Suppressor macrophage treated with lipopolysaccharide for 1 hour (primary cell): ENCODE measurements at regions not wholly inside any gene's neighbourhood (a gene's known extent, or its start where the extent isn't known, plus 50 kb on each side); places are given as distances from the start of the nearest gene placed in this dataset.
"Not testable (repeated sequence)": the region's sequence is repeated elsewhere in the genome, so short reads cannot be mapped to it uniquely, and the experiment has no call there.

Source experiments
- DNase-seq, 3 donors: peaks; one replicate each; pipeline ENCODE4 v3.0.0-alpha.2; 2020 to 2022

DNA sequence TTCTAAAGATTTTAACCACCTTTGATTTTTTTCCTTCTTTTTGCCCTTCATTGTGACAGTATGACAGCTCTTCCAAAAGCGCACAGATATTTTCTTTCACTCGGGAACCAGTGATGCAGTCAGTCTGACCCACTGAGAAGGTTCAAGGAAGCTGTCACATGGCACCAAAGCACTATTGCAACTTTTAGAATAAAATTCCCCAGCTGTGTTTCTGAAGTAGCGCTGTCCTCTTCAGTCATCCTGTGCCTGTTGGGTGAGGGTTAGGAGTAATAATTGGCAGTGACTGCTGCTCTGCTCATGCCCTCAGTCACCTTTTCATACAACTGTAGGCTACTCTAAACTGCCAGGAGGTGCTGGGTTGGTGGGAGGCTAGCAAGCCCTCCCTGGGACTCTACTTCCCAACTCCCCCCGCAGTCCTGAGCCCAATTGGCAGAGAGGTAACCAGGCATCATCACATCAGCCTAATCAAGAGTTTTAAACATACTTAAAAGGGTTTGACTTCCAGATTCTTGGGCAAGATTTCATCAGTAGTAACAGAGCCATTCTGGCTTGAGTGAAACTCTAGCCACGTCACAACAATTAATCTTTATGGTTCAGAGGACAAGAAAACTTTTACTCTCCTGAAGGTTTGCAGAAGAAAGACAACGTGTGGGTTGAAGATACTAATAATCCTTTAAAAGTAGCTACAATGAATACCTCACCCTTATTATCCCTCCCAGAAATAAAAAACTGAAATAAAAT lies 473.3 kb downstream of the FBXO15 start:
- DNase-seq = no peak

DNA sequence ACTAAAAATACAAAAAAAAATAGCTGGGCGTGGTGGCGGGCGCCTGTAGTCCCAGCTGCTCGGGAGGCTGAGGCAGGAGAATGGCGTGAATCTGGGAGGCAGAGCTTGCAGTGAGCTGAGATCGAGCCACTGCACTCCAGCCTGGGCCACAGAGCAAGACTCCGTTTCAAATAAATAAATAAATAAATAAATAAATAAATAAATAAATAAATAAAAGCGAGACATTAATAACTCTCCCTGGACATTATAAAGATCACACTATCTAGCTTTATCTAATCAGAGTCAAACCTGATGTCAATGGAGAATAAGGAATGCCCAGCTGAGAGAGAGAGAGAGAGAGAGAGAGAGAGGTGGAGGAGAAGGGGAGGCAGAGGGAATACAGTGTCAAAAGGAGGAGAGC lies 476.2 kb downstream of the FBXO15 start:
- not testable (repeated sequence) for DNase-seq

DNA sequence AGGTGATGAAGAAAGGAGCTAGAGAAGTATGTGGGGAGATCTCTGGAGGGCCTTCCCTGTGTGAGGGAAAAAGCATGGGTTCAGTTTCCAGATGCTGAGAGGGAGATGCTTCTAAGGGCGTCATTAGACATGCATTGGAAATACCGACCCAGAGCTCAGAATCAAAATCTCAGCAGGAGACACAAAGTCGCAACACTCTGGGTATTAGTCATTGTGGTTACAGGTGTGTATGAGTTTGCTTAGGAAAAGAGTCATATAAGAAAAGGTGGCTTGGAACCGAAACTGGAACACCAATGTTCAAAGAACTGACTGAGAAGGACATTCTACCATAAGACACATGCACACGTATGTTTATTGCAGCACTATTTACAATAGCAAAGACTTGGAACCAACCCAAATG lies 477.1 kb downstream of the FBXO15 start:
- no peak for DNase-seq

DNA sequence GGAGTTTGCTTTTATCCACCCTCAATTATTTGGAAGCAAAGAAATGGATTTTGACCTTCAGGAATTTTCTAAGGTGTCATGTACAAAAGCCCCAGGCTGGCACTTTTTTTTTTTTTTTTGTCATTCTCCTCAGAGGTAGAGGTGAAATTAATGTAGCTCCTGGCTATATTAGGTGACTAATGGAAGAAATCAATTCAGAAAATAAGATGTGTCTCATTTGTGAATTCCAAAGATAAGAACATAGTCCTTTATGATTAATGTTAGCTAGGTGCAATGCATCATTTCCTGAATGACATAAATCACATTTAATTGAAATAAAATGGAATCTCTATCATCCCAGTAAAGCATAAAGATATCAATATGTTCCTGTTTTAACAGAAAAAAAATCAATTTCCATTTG lies 477.6 kb downstream of the FBXO15 start:
- DNase-seq = no peak

DNA sequence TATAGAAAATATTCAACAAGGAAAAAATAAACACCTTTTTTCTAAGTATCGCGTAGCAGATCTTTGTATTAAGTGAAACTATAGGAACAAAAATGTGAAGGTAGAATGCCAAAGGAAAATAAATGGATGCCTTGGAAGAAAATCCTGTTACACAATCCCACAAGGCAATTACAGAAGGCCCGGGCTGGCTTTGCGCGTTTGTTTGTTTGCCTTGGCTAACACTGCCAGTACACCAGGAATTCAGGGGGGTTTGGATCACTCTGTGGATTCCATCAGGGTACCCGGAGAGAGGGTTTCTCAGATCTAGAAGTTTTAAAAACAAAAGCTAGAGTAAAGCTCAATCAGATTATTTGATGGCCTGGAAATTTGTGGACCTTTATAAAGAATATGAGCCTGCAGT lies 478.3 kb downstream of the FBXO15 start:
- DNase-seq = no peak

DNA sequence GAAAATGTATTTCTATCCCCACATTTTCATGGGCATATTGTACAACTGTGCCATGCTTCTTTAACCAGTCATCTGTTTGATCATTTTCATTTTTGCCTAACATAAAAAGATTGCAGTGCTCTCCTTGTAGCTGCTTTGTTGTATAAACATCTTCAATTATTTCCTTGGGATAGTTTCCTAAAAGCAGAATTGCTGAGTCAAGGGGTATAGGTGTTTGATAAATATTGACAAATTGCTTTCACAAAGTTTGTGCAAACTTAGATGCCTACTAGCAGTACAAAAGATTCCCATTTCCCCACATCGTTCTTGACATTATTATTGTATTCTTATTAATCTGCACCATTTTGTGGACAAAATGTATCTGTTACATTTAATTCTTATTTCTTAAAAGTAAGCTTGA lies 479.6 kb downstream of the FBXO15 start:
- DNase-seq = no peak

DNA sequence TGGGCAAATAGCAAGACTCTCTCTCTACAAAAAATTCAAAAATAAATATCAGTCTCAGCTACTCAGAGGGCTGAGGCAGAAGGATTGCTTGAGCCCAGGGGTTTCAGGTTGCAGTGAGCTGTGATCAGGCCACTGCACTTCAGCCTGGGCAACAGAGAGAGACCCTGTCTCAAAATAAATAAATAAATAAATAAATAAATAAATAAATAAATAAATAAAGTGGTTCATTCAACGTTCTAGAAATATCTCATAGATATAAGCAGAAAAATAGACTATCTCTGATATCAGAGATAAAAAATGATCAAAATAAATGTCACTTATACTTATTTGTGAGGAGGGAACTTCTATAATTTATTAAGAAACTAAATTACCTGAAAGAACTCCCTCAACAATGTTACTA lies 480.9 kb downstream of the FBXO15 start:
- DNase-seq = no peak

DNA sequence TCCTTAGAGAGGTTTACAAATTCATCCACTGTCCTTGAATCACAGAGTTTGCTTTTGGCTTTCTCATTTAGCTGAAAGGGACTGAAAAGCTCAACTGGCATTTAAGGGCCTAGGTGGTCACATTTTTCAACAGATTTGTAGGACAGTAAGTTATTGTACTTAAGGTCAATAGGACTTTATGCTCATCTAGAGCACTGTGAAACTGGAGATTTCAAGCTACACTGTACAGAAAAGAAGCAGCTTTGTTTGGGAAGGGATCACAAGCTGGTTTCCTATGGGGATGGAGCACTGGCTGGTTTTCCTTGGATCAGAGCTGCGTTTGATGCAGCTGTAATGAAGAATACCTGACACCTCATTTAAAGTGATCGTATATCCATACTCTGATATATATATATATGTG lies 482.7 kb downstream of the FBXO15 start:
- DNase-seq = no peak

DNA sequence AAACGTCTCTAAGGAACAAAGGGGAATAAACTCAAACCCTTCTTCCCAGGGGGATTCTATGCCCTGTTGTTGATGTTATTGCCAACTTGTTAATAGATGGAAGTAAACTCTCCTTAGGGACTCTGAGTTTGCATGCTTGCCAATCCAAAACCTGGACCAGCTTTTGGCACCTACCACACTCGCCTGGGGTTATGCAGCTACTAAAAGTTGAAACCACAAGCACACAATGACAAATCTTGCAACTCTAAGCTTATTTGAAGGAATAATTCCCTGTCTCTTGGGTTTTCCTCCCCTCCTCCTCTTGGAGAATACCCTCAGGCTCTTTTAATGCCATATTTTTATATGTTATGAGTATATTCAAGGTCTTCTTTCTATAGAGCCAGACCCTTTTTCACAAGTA lies 484.1 kb downstream of the FBXO15 start:
- DNase-seq = no peak

DNA sequence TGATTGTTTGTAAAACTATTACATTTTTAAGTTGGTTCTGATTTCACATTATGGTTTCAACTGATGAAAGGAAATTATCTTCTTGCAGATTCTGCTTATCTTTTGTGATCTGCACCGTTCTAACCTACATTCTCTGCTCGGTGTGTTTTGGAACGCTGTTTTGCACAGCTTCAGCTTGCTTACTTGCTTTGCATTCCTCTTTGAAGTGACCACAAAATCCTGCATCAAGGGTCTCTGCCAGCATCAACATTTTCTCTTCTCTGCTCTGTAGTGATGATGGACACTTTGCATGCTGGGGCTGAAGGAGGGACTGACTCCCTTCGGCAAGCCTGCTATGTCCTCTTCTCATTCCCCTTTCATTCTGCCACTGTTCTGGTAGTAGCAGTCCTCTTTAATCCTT lies 485.2 kb downstream of the FBXO15 start:
- no peak for DNase-seq

DNA sequence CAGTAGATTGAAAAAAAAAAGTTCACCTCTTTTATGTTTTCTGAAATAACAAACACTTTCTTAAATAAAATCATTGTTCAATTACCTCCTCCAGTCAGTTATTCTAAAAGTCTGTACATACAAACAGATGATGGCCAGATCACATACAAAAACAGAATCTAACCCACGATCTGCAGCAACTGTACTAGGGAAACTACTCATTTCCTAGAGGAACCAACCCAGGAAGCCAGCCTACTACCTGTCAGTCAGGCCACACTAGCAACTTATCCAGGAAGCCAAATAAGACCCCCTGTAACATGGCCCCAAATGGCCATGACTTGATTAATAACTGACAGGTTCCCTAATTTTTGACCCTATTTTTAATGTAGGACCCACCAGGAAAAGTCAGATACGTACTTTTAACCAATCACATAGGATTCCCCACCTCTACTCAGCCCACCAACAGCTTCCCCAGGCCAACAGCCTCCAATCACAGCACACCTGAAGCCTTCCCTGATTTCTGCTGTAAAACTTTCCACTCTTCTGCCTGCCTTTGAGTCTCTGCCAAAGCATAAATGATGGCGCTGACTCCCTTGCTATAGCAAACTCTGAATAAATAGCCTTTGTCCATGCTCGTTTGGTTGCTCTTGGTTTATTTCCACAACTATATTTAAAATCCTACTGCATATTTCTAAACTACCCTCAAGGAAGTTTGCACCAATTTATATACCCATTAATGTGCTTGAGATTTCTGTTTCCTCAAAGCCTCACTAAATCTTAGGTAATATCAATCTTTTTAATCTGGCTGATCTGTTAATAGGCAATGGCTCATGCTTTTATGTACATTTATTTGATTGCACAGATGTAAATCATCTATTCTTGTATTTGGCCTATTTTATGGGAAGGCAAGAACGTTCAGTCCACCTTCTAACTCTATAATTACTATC lies 486.4 kb downstream of the FBXO15 start:
- DNase-seq = no peak

DNA sequence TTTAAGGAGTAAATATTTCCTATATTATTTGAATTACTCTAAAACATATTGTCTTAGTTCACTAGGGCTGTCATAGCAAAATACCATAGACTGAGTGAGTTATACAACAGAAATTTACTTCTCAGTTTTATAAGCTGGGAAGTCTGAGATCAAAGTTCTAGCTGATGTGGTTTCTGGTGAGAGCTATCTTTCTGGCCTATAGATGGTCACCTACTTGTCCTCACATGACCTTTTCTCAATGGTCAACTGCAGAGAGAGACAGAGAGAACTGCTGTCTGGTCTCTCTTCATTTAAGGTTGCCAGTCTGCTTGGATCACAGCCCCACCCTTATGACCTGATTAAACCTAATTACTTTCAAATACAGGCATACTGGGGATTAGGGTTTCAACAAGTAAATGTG lies 490.9 kb downstream of the FBXO15 start:
- DNase-seq = no peak

DNA sequence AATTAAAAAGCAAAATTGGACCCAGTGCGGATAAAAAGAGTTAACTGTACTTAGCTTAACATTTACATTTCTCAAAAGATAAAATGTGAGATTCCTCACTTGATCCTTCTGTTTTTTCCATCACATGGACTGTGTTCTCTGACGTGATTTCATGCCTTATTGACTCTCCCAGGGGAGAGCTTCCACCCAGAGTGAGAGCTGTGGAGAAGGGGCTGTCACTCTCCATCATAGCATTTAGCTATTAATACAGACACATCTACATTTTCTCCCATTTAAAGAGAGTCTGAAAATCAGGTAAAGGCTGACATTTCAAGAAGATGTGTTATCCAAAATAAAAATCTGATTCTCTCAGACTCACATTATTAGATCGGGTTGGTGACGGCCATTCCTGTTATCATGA lies 493.8 kb downstream of the FBXO15 start:
- DNase-seq = no peak

DNA sequence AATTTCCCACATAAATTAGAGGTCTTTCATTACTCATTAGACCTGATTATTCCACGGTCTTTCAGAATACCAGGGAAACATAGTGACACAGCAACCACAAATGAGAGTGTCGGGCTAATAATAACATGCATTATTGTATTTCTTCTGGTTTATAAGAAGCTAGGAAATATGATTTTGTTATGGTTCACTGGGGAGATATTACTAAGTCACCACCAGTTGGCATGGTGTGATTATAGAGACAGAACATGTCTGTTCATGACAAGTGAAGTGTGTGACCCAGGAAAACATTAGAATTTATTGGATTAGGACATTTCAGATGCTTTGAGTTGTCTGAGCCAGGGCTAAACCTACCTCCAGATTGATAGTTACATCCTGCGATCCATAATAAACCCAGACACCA lies 494.4 kb downstream of the FBXO15 start:
- no peak for DNase-seq

DNA sequence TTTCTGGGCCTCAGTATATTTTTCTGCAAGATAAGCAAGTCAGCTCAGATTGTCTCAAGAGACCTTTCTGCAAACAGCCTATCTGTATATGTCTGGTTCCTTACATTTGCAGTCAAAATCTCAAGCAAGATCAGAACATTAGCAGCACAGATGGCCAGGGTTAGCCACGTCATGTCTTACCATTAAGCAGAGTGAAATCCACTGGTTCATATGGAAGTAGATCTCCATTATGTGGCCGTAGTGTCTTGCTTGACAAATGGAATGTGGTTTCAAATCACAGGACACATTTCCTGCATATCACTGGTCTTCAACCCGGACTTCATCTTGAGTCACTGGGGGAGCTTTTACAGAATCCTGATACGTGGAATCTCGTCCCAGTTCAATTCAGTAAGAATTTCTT lies 500.2 kb downstream of the FBXO15 start:
- DNase-seq = no peak

DNA sequence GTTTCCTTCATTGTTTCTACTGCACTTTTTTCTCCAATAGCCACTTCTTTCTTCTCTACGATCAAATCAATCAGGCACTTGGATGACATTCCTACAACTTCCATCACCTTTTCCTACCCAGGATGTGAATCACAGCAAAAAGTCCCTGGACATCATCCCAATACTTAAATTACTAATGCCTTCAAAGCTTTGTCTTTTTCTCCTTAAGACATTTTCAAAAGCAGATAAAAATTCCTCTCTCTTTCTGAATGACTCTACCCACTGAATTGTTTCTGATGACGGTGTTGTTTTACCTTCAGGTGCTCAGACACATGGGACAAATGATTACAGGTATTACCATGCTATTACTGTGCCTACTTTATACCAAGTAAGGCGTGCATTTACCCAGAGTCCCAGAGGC lies 500.9 kb downstream of the FBXO15 start:
- DNase-seq = no peak

DNA sequence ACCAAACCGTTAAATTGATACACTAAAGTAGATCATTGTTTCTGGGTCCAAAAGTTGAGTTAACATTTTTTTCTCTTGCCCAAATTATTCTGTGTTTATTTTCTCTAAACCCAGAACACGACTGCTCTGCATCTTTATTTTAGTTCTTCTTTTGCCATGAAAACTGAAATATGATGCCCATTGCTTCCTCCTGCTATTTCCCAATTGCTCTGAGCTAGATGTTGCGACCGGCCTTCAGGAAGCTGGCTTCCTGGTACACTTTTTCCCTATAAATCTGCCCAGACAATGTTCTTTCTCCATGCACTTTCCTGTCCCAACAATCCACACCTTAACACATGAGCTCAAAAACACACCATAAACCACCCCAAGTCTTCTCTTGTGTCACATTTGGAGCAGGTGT lies 501.4 kb downstream of the FBXO15 start:
- DNase-seq = no peak

DNA sequence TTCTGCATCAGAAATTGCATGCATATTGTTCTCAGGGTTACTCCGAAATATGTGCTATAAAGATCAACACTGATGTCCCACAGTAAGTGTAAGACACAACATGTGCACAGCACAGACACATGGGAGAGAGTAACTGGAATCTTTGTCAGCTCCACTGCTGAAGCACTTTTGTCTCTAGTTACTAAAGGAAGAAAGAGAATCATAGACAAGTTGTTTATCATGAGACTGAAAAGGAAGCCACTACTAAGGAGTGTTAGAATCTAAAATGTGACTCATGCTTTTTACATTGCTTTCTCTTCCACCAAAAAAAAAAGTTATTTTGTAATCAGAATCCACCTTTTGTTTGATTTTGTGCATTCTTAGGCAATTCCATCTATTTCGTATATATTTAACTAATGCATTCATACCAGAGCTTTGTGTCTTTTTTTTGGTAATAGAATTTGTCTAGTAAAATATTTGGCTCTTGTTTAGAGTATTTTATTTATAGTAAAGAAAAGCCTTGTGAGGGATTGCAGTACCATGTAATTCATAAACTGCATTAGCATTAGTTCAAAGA lies 502.4 kb downstream of the FBXO15 start:
- DNase-seq = no peak

DNA sequence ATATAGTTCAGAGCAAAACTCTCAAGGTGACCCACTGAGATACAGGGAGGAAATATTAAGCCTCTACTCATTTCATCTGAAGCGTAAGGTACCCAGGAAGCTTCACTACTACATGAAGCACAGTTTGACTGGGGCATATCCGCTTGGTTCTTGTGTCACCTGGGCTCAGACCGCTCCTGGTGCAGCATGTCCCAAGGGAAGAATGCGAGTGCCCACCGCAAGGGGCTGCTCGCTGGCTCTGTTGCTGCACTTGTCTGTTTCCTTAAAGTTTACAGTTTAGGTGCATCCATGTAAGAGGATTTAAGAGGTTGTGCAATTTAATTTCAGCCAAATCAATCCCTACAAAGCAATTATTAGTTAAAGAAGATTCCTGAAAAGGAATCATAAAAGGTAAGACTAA lies 507.8 kb downstream of the FBXO15 start:
- no peak for DNase-seq

DNA sequence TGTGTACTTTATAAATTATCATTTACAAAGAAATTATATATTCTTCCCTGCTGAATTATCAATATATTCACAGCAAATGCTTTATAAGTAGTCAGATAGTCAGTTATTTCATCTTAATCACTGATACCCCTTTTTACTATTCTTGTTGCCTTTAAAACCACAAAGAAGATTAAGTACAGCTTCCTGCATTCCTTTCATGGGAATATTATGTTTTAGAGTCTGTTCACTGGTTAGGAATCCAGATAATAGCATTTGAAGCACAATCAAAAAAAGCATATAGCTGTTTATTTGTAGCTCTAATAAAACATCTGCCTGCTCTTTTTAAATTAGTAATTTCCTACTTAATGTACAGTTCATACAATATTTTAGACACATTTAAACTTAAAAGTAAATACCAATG lies 508.9 kb downstream of the FBXO15 start:
- no peak for DNase-seq

DNA sequence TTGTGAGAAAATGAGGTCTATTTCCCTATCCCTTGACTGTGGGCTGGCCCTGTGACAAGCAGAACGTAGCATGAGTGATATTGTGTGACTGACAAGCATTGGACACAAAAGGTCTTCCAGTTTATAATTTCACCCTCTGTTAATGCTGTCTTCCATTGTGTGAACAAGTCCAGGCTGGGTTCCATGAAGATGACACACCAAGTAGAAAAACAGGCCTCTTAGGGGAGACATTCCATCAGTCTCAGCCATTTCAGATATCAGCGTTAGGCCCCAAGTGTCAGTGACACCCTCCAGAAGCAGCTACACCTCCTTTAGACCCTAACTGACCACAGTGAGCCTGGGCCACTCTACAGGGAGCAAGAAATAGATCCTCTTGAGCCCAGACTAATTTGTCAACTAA lies 511.3 kb downstream of the FBXO15 start:
- no peak for DNase-seq

DNA sequence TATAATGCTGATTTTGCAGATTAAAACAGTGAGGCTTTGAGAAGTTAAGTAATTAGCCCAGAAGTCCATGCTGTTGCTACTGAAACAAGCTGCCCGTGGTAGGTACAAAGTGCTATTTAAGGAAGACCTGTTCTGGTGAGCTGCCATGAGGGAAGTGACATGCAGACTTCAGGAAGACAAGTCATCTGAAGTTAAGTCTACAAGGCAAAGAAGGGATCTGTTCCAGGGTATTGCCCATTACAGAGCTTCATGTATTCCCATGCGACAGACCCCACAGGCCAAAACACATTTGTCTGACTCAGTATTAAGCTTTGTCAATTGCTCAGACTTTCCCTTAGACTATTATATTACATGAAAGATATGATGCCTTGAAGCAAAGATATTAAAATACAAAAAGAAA lies 520.8 kb downstream of the FBXO15 start:
- no peak for DNase-seq

DNA sequence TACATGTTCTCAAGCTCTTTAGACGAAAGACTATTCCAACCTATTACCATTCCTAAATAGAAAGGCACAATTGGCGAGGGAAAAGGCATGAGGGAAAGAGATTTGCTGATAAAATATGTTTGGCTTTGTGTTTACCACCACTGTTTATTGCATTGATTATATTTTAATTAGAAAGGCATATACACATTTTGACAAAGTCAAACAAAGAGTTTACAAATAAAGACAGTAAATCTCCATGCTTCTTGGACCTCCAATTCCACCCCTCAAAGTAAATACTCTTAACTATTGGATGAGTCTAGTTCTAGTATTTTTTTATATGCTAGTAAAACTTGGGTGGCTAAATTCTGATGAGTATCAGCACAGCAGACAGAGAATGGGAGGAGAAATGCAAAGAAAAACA lies 521.4 kb downstream of the FBXO15 start:
- DNase-seq = no peak

DNA sequence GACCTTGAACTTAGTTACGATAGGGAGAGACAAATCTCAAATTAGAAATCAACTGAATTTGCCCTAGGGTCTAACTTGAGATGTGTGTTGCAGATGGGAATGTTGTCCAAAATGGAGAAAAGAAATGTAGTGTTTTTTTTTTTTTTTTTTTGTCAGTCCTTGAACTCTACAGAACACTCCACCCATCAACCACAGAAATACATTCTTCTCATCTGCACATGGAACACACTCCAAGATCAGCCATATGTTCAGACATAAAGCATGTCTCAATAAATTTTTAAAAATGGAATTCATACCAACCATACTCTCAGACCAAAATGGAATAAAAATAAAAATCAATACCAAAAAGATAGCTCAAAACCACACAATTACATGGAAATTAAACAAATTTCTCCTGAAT lies 526.5 kb downstream of the FBXO15 start:
- DNase-seq = no peak
